HEK293 (cell line): ENCODE measurements at regions not wholly inside any gene's neighbourhood (a gene's known extent, or its start where the extent isn't known, plus 50 kb on each side); places are given as distances from the start of the nearest gene placed in this dataset.

Experiments
- GLI4 ChIP-seq: fragments of 450-650 bp; formaldehyde crosslinking; IDR thresholded peaks from 2 replicates; pipeline ENCODE4 v1.5.1; 2016; ENCODE audit warnings: missing biosample characterization, missing genetic modification characterization
- ZFP3 ChIP-seq: fragments of 450-650 bp; formaldehyde crosslinking; IDR thresholded peaks from 2 replicates; pipeline ENCODE4 v1.5.1; 2016; ENCODE audit warnings: low read depth, missing biosample characterization, missing genetic modification characterization
- ZNF112 ChIP-seq: fragments of 450-650 bp; formaldehyde crosslinking; IDR thresholded peaks from 2 replicates; pipeline ENCODE4 v1.5.0; 2017; ENCODE audit warnings: missing biosample characterization, missing genetic modification characterization
- ZNF121 ChIP-seq: fragments of 450-650 bp; formaldehyde crosslinking; IDR thresholded peaks from 2 replicates; pipeline ENCODE4 v1.5.1; 2016; ENCODE audit warnings: missing biosample characterization, missing genetic modification characterization
- ZNF146 ChIP-seq: fragments of 450-650 bp; formaldehyde crosslinking; IDR thresholded peaks from 2 replicates; pipeline ENCODE4 v1.5.1; 2016; ENCODE audit warnings: missing biosample characterization, missing genetic modification characterization
- ZNF274 ChIP-seq, 2 experiments: fragments of 200-500 bp in 1 of 2; fragments of 450-650 bp in 1 of 2; sonication (Bioruptor generic) in 1 of 2; formaldehyde crosslinking in 1 of 2; IDR thresholded peaks; 2 replicates each; pipeline versions ENCODE4 v1.5.1 to v1.6.1; 2014 to 2016; ENCODE audit warnings: borderline replicate concordance in 1 of 2, inconsistent platforms in 1 of 2, low read length in 1 of 2, missing biosample characterization in 1 of 2, missing genetic modification characterization in 1 of 2
- ZNF335 ChIP-seq: fragments of 450-650 bp; formaldehyde crosslinking; conservative IDR thresholded peaks from 2 replicates; pipeline ENCODE4 v1.5.1; 2016; ENCODE audit warnings: missing biosample characterization, missing genetic modification characterization
- ZNF416 ChIP-seq: fragments of 450-650 bp; formaldehyde crosslinking; IDR thresholded peaks from 2 replicates; pipeline ENCODE4 v1.5.1; 2016; ENCODE audit warnings: missing biosample characterization, missing genetic modification characterization
- ZNF48 ChIP-seq: fragments of 450-650 bp; formaldehyde crosslinking; IDR thresholded peaks from 2 replicates; pipeline ENCODE4 v1.5.1; 2016; ENCODE audit warnings: missing biosample characterization, missing genetic modification characterization
- ZNF521 ChIP-seq: fragments of 450-650 bp; formaldehyde crosslinking; IDR thresholded peaks from 2 replicates; pipeline ENCODE4 v1.5.1; 2017; ENCODE audit warnings: missing biosample characterization, mild to moderate bottlenecking, missing genetic modification characterization
- ZNF596 ChIP-seq: fragments of 450-650 bp; IDR thresholded peaks from 2 replicates; pipeline ENCODE4 v1.5.0; 2018; ENCODE audit warnings: missing biosample characterization, mild to moderate bottlenecking, missing genetic modification characterization, moderate library complexity
- TF ChIP-seq, protein P1 (sequence below): fragments of 450-650 bp; formaldehyde crosslinking; IDR thresholded peaks from 2 replicates; pipeline ENCODE4 v1.5.1; 2016; ENCODE audit warnings: missing biosample characterization, missing genetic modification characterization, low read depth
- TF ChIP-seq, protein P2 (sequence below): fragments of 450-650 bp; formaldehyde crosslinking; IDR thresholded peaks from 2 replicates; pipeline ENCODE4 v1.5.1; 2016; ENCODE audit warnings: missing biosample characterization, missing genetic modification characterization
- TF ChIP-seq, protein P3 (sequence below): fragments of 450-650 bp; formaldehyde crosslinking; IDR thresholded peaks from 2 replicates; pipeline ENCODE4 v1.5.1; 2016; ENCODE audit warnings: missing biosample characterization, missing genetic modification characterization

DNA sequence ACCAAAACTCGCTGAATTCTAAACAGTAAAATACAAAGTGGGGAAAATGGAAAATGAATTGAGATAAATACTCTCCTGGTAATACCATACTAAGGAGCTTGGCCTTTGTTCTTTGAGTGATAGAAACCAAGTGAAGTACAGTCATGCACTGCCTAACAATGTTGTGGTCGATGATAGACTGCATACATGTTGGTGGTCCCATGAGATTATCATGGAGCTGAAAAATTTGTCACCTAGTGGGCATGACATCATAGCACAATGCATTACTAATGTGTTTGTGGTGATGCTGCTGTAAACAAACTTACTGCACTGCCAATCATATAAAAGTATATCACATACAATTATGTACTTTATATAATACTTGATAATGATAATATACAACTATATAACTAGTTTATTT lies 419.1 kb downstream of the ARL4A start:
- TF ChIP-seq ZNF596 (tag by site-specific recombination) (no peak), ZNF416 (tag by site-specific recombination) (no peak), GLI4 (no peak), ZNF335 (tag by site-specific recombination) (no peak), ZNF112 (tag by site-specific recombination) (no peak), ZNF48 (tag by site-specific recombination) (no peak), ZNF521 (tag by site-specific recombination) (no peak), ZNF121 (no peak), ZFP3 (tag by site-specific recombination) (no peak), ZNF274 (IDR thresholded peaks at IDR 0.05; ENCODE audit: low read length) (no peak), ZNF274 (tag by site-specific recombination; IDR thresholded peaks at IDR 0.05; ENCODE audit: borderline replicate concordance) (no peak), ZNF146 (tag by site-specific recombination) (no peak)
- TF ChIP-seq, protein P1, sequence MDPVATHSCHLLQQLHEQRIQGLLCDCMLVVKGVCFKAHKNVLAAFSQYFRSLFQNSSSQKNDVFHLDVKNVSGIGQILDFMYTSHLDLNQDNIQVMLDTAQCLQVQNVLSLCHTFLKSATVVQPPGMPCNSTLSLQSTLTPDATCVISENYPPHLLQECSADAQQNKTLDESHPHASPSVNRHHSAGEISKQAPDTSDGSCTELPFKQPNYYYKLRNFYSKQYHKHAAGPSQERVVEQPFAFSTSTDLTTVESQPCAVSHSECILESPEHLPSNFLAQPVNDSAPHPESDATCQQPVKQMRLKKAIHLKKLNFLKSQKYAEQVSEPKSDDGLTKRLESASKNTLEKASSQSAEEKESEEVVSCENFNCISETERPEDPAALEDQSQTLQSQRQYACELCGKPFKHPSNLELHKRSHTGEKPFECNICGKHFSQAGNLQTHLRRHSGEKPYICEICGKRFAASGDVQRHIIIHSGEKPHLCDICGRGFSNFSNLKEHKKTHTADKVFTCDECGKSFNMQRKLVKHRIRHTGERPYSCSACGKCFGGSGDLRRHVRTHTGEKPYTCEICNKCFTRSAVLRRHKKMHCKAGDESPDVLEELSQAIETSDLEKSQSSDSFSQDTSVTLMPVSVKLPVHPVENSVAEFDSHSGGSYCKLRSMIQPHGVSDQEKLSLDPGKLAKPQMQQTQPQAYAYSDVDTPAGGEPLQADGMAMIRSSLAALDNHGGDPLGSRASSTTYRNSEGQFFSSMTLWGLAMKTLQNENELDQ (tag by site-specific recombination), result no peak
- TF ChIP-seq, protein P2, sequence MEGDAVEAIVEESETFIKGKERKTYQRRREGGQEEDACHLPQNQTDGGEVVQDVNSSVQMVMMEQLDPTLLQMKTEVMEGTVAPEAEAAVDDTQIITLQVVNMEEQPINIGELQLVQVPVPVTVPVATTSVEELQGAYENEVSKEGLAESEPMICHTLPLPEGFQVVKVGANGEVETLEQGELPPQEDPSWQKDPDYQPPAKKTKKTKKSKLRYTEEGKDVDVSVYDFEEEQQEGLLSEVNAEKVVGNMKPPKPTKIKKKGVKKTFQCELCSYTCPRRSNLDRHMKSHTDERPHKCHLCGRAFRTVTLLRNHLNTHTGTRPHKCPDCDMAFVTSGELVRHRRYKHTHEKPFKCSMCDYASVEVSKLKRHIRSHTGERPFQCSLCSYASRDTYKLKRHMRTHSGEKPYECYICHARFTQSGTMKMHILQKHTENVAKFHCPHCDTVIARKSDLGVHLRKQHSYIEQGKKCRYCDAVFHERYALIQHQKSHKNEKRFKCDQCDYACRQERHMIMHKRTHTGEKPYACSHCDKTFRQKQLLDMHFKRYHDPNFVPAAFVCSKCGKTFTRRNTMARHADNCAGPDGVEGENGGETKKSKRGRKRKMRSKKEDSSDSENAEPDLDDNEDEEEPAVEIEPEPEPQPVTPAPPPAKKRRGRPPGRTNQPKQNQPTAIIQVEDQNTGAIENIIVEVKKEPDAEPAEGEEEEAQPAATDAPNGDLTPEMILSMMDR, result no peak
- TF ChIP-seq, protein P3, sequence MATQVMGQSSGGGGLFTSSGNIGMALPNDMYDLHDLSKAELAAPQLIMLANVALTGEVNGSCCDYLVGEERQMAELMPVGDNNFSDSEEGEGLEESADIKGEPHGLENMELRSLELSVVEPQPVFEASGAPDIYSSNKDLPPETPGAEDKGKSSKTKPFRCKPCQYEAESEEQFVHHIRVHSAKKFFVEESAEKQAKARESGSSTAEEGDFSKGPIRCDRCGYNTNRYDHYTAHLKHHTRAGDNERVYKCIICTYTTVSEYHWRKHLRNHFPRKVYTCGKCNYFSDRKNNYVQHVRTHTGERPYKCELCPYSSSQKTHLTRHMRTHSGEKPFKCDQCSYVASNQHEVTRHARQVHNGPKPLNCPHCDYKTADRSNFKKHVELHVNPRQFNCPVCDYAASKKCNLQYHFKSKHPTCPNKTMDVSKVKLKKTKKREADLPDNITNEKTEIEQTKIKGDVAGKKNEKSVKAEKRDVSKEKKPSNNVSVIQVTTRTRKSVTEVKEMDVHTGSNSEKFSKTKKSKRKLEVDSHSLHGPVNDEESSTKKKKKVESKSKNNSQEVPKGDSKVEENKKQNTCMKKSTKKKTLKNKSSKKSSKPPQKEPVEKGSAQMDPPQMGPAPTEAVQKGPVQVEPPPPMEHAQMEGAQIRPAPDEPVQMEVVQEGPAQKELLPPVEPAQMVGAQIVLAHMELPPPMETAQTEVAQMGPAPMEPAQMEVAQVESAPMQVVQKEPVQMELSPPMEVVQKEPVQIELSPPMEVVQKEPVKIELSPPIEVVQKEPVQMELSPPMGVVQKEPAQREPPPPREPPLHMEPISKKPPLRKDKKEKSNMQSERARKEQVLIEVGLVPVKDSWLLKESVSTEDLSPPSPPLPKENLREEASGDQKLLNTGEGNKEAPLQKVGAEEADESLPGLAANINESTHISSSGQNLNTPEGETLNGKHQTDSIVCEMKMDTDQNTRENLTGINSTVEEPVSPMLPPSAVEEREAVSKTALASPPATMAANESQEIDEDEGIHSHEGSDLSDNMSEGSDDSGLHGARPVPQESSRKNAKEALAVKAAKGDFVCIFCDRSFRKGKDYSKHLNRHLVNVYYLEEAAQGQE (tag by site-specific recombination), result no peak
